Endothelial cell of umbilical vein (primary cell): ENCODE measurements at regions not wholly inside any gene's neighbourhood (a gene's known extent, or its start where the extent isn't known, plus 50 kb on each side); places are given as distances from the start of the nearest gene placed in this dataset.

Source experiments
- BruUV-seq: library from RNA; stranded (reverse); fragments of 400-500 nt; replicated peaks from 2 replicates; lab custom pipeline; 2021; lab: Mats Ljungman, UMichigan
- CTCF ChIA-PET: fragments of 300-600, 350-600 bp; sonication (Branson Sonifier 250); formaldehyde crosslinking; loops from one replicate; lab custom pipeline; 2021; ENCODE audit warnings: antibody characterized with exemption, inconsistent platforms; lab: Charles Lee
- POLR2A ChIA-PET: fragments of 300-600, 350-600 bp; sonication (Branson Sonifier 250); formaldehyde crosslinking; loops from one replicate; lab custom pipeline; 2021; ENCODE audit warnings: antibody characterized with exemption, inconsistent platforms; lab: Charles Lee
- DNase-seq: peaks from one replicate; pipeline ENCODE4 v3.0.0-alpha.2; 2011; ENCODE audit warnings: low read depth, low spot score
- FAIRE-seq: peaks from 2 replicates; lab custom pipeline; 2011; peaks lifted over from hg19 to GRCh38; lab: Jason Lieb, UNC
- H2AFZ ChIP-seq: 2 replicates; pipeline ENCODE4 v1.6.0; 2012; ENCODE audit warnings: low read depth, low read length, control low read depth, inconsistent platforms
- H3K27ac ChIP-seq: 2 replicates; pipeline ENCODE4 v1.5.1; 2011; ENCODE audit warnings: low read depth, mild to moderate bottlenecking, control low read depth, low read length, moderate library complexity; ENCODE audit not compliant: insufficient read depth
- H3K27me3 ChIP-seq, 2 experiments: 2 replicates each; pipeline versions ENCODE4 v1.6.0 to v1.6.1; 2011; ENCODE audit warnings: low read length in 2 of 2, mixed read lengths in 1 of 2; ENCODE audit not compliant: control insufficient read depth in 2 of 2, insufficient read depth in 2 of 2
- H3K36me3 ChIP-seq, 2 experiments: 2 replicates in 1 of 2; 3 replicates in 1 of 2; pipeline ENCODE4 v1.5.1; 2011; ENCODE audit warnings: low read length in 2 of 2, mild to moderate bottlenecking in 1 of 2, moderate library complexity in 1 of 2; ENCODE audit not compliant: control insufficient read depth in 2 of 2, insufficient read depth in 2 of 2; ENCODE audit errors: extremely low read depth in 1 of 2
- H3K4me1 ChIP-seq: 3 replicates; pipeline ENCODE4 v1.5.1; 2011; ENCODE audit warnings: mild to moderate bottlenecking, low read length; ENCODE audit not compliant: control insufficient read depth, insufficient read depth; ENCODE audit errors: extremely low read depth
- H3K4me2 ChIP-seq: 2 replicates; pipeline ENCODE4 v1.6.1; 2011; ENCODE audit warnings: low read length, control low read depth, mixed read lengths; ENCODE audit not compliant: insufficient read depth
- H3K4me3 ChIP-seq, 3 experiments: fragments of 200-600 bp in 1 of 3; sonication (generic), shearing (Covaris generic) in 1 of 3; replicated peaks in 1 of 3; 2 replicates each; pipeline ENCODE4 v1.5.1; 2011 to 2016; ENCODE audit warnings: control low read depth in 3 of 3, low read length in 3 of 3, mild to moderate bottlenecking in 2 of 3, inconsistent platforms in 1 of 3, low read depth in 1 of 3, moderate library complexity in 1 of 3; ENCODE audit not compliant: insufficient read depth in 1 of 3
- H3K79me2 ChIP-seq: 2 replicates; pipeline ENCODE4 v1.6.0; 2012; ENCODE audit warnings: low read length, inconsistent platforms; ENCODE audit not compliant: control insufficient read depth, insufficient read depth
- H3K9ac ChIP-seq: replicated peaks from 2 replicates; pipeline ENCODE3; 2011; ENCODE audit warnings: low read length, control low read depth; ENCODE audit not compliant: insufficient read depth; ENCODE audit errors: extremely low read depth
- H3K9me1 ChIP-seq: replicated peaks from 3 replicates; pipeline ENCODE4 v1.6.0; 2011; ENCODE audit warnings: mild to moderate bottlenecking, low read length; ENCODE audit not compliant: control insufficient read depth, insufficient read depth; ENCODE audit errors: extremely low read depth
- H3K9me3 ChIP-seq: replicated peaks from 2 replicates; pipeline ENCODE4 v1.5.1; 2012; ENCODE audit warnings: low read length, inconsistent platforms; ENCODE audit not compliant: control insufficient read depth, insufficient read depth
- H4K20me1 ChIP-seq: replicated peaks from 2 replicates; pipeline ENCODE3; 2011; ENCODE audit warnings: mild to moderate bottlenecking, low read length; ENCODE audit not compliant: control insufficient read depth, insufficient read depth; ENCODE audit errors: extremely low read depth
- EZH2 ChIP-seq: IDR thresholded peaks from 2 replicates; pipeline ENCODE4 v1.6.1; 2012; ENCODE audit warnings: borderline replicate concordance, low read depth, mild to moderate bottlenecking, moderate library complexity, low read length, inconsistent platforms; ENCODE audit not compliant: severe bottlenecking
- FOS ChIP-seq: IDR thresholded peaks from 2 replicates; pipeline ENCODE4 v1.6.1; 2011; ENCODE audit warnings: mild to moderate bottlenecking, low read length, moderate library complexity, borderline replicate concordance; ENCODE audit not compliant: insufficient read depth
- GATA2 ChIP-seq: IDR thresholded peaks from 2 replicates; pipeline ENCODE4 v1.7.0; 2011; ENCODE audit warnings: low read depth, mild to moderate bottlenecking, moderate library complexity, mixed read lengths, low read length; ENCODE audit not compliant: insufficient read length, insufficient read depth
- POLR2A ChIP-seq: IDR thresholded peaks from 2 replicates; pipeline ENCODE4 v1.6.1; 2012; ENCODE audit warnings: low read depth, mild to moderate bottlenecking, control low read depth, low read length
- POLR2AphosphoS5 ChIP-seq: IDR thresholded peaks from 2 replicates; pipeline ENCODE4 v1.6.1; 2012; ENCODE audit warnings: low read depth, mild to moderate bottlenecking, control low read depth, low read length, moderate library complexity; ENCODE audit not compliant: insufficient read depth
- dilution Hi-C: fragments of 300-500 bp; cut with MboI; formaldehyde crosslinking; loops from one replicate; pipeline ENCODE4 v1.15.0; 2019; ENCODE audit warnings: low sequenced_read_pairs; ENCODE audit not compliant: extremely low pct_ligation_motif_present
- intact Hi-C: fragments of 100-400 bp; cut with micrococcal nuclease; formaldehyde crosslinking; loops from one replicate; pipeline ENCODE4 v1.10.0; 2022
- TF ChIP-seq, protein P1 (sequence below), 2 donors: IDR thresholded peaks; 1 replicate in 1 of 2; 2 replicates in 1 of 2; pipeline ENCODE4 v1.5.1; 2011; ENCODE audit warnings: low read length in 2 of 2, mild to moderate bottlenecking in 2 of 2, moderate library complexity in 2 of 2, control low read depth in 1 of 2, inconsistent platforms in 1 of 2, low read depth in 1 of 2; ENCODE audit not compliant: insufficient read depth in 1 of 2; ENCODE audit errors: extremely low read depth in 1 of 2
- TF ChIP-seq, protein P2 (sequence below): IDR thresholded peaks from 2 replicates; pipeline ENCODE4 v1.6.1; 2011; ENCODE audit not compliant: insufficient read depth, insufficient read length

DNA sequence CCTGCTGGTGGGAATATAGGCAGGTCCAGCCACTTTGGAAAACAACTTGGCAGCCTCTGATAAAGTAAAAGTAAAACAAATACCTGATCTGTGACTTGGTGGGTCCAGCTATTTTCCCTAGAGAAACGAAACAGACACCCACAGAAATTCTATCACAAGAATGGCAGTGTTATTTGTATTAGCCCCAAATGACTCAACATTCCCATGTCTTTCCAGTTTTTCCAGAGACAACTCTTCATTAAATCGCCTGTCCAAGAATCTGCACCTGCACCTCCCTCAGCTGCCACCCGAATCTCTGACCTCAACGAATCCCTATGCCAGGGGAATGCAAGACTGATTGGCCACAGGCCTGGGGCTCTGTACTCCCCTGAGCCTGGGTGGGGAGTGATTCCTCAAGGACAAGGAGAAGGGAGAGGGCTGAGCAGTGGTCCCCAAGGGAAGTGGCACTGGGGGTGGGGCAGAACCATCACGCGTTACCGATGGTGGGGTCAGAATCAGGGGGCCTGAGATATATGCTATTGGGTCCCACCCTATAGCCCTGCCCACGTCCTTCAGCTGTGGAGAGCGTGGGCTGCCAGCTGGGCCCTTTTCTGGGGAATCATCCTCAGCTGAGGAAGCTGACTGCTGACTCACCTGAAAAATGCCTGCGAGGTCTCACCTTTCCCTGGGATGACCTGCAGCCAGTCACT is 553.0 kb downstream of the PTPRU start:
- TF ChIP-seq POLR2AphosphoS5 (no peak), EZH2 (no peak), GATA2 (no peak), POLR2A (no peak), FOS (no peak)
- TF ChIP-seq, protein P1, sequence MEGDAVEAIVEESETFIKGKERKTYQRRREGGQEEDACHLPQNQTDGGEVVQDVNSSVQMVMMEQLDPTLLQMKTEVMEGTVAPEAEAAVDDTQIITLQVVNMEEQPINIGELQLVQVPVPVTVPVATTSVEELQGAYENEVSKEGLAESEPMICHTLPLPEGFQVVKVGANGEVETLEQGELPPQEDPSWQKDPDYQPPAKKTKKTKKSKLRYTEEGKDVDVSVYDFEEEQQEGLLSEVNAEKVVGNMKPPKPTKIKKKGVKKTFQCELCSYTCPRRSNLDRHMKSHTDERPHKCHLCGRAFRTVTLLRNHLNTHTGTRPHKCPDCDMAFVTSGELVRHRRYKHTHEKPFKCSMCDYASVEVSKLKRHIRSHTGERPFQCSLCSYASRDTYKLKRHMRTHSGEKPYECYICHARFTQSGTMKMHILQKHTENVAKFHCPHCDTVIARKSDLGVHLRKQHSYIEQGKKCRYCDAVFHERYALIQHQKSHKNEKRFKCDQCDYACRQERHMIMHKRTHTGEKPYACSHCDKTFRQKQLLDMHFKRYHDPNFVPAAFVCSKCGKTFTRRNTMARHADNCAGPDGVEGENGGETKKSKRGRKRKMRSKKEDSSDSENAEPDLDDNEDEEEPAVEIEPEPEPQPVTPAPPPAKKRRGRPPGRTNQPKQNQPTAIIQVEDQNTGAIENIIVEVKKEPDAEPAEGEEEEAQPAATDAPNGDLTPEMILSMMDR (IDR thresholded peaks at IDR 0.05; ENCODE audit: extremely low read depth in 1 of 2, insufficient read depth in 1 of 2, low read depth in 1 of 2, low read length in 2 of 2): no peak
- TF ChIP-seq, protein P2, sequence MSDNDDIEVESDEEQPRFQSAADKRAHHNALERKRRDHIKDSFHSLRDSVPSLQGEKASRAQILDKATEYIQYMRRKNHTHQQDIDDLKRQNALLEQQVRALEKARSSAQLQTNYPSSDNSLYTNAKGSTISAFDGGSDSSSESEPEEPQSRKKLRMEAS: no peak
- POLR2A ChIA-PET: no interaction called here
- Histone ChIP-seq H3K9ac (no peak overlapping the region), H3K27ac (no peak overlapping the region), H3K4me1 (no peaks in the 10 kb centered on the region), H2AFZ (no peak overlapping the region), H3K79me2 (no peaks in the 10 kb centered on the region), H3K36me3 (no peaks in the 10 kb centered on the region), H3K4me3 (no peak overlapping the region), H3K9me1 (no peaks in the 10 kb centered on the region), H3K27me3 (no peaks in the 10 kb centered on the region), H4K20me1 (no peaks in the 10 kb centered on the region), H3K4me2 (no peak overlapping the region), H3K9me3 (no peaks in the 10 kb centered on the region)
- dilution Hi-C loops: no loop called here
- CTCF ChIA-PET: interaction anchor here (1.2 to 1.5 kb wide), 2 partner anchors 591 to 918 kb away, joined by 3 to 5 read pairs; no protein-coding TSS in a partner anchor
- DNase-seq (no peak), FAIRE-seq (no peak)
- BruUV-seq: no TSS peak
- intact Hi-C loops: no loop called here
